Hematopoietic multipotent progenitor cell (in vitro differentiated cells): ENCODE measurements at regions not wholly inside any gene's neighbourhood (a gene's known extent, or its start where the extent isn't known, plus 50 kb on each side); places are given as distances from the start of the nearest gene placed in this dataset.
"Not testable (repeated sequence)": the region's sequence is repeated elsewhere in the genome, so short reads cannot be mapped to it uniquely, and the experiment has no call there.

Experiments
- DNase-seq, 3 donors: peaks; one replicate each; pipeline ENCODE4 v3.0.0-alpha.2; 2011 to 2015; ENCODE audit warnings: low read depth in 2 of 3, low spot score in 2 of 3

GRCh38 chr12:105455261-105455660, 124.8 kb downstream of the C12orf75 start:
- DNase-seq, result no peak

GRCh38 chr12:105457026-105457425, 126.5 kb downstream of the C12orf75 start:
- DNase-seq, result no peak

- DNase-seq, result no peak
These were observed 129.4 kb downstream of the C12orf75 start for GRCh38 chr12:105459760-105460330.

- DNase-seq, result no peak
These were observed 130.9 kb downstream of the C12orf75 start for GRCh38 chr12:105461271-105461943.

- DNase-seq, result no peak
These were observed 131.7 kb downstream of the C12orf75 start for GRCh38 chr12:105461944-105462762.

- no peak for DNase-seq
These were observed 132.3 kb downstream of the C12orf75 start for GRCh38 chr12:105462831-105463230.

GRCh38 chr12:105464406-105464805, 133.9 kb downstream of the C12orf75 start:
- no peak for DNase-seq

GRCh38 chr12:105466231-105466900, 135.9 kb downstream of the C12orf75 start:
- DNase-seq, result no peak

- no peak for DNase-seq
These were observed 136.6 kb downstream of the C12orf75 start for GRCh38 chr12:105466901-105467598.

GRCh38 chr12:105467710-105468366, 137.3 kb downstream of the C12orf75 start:
- DNase-seq, result no peak

GRCh38 chr12:105468464-105468863, 138.0 kb downstream of the C12orf75 start:
- no peak for DNase-seq

- DNase-seq, result no peak
These were observed 138.7 kb downstream of the C12orf75 start for GRCh38 chr12:105469211-105469610.

- no peak for DNase-seq
These were observed 139.2 kb downstream of the C12orf75 start for GRCh38 chr12:105469701-105470100.

- DNase-seq, result no peak
These were observed 139.6 kb downstream of the C12orf75 start for GRCh38 chr12:105470102-105470501.

GRCh38 chr12:105470601-105471000, 140.1 kb downstream of the C12orf75 start:
- no peak for DNase-seq

- no peak for DNase-seq
These were observed 144.2 kb downstream of the C12orf75 start for GRCh38 chr12:105474672-105475071.

- no peak for DNase-seq
These were observed 146.1 kb downstream of the C12orf75 start for GRCh38 chr12:105476616-105477015.

GRCh38 chr12:105477873-105478272, 147.4 kb downstream of the C12orf75 start:
- no peak for DNase-seq

GRCh38 chr12:105478788-105479187, 148.3 kb downstream of the C12orf75 start:
- DNase-seq, result not testable (repeated sequence)

GRCh38 chr12:105479710-105480109, 149.2 kb downstream of the C12orf75 start:
- no peak for DNase-seq
